ENCODE measurements at regions not wholly inside any gene's neighbourhood (a gene's known extent, or its start where the extent isn't known, plus 50 kb on each side); places are given as distances from the start of the nearest gene placed in this dataset.

DNA sequence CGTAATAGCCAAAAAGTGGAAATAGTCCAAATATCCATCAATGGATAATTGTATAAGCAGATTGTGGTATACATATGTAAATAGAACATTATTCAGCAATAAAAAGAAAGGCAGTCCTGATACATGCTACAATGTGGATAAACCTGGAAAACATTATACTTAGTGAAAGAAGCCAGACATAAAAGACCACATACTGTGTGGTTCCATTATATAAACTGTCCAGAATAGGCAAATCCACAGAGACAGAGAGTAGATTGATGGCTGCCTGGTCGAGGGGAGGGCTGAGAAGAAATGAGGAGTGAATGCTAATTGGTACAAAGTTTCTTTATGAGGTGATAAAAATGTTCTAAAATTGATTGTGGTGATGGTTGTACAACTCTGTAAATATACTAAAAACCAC, 397.4 kb upstream of the RPS6KA3 start:
- TF ChIP-seq, protein P1, sequence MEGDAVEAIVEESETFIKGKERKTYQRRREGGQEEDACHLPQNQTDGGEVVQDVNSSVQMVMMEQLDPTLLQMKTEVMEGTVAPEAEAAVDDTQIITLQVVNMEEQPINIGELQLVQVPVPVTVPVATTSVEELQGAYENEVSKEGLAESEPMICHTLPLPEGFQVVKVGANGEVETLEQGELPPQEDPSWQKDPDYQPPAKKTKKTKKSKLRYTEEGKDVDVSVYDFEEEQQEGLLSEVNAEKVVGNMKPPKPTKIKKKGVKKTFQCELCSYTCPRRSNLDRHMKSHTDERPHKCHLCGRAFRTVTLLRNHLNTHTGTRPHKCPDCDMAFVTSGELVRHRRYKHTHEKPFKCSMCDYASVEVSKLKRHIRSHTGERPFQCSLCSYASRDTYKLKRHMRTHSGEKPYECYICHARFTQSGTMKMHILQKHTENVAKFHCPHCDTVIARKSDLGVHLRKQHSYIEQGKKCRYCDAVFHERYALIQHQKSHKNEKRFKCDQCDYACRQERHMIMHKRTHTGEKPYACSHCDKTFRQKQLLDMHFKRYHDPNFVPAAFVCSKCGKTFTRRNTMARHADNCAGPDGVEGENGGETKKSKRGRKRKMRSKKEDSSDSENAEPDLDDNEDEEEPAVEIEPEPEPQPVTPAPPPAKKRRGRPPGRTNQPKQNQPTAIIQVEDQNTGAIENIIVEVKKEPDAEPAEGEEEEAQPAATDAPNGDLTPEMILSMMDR (IDR thresholded peaks at IDR 0.05; ENCODE audit: borderline replicate concordance, control extremely low read depth, extremely low read depth, insufficient read depth, missing control alignments): no peak
- no peak for DNase-seq (ENCODE audit: low spot score)
- in situ Hi-C loops (cut with MboI; ENCODE audit: low sequenced_read_pairs, unreplicated experiment): no loop called here

DNA sequence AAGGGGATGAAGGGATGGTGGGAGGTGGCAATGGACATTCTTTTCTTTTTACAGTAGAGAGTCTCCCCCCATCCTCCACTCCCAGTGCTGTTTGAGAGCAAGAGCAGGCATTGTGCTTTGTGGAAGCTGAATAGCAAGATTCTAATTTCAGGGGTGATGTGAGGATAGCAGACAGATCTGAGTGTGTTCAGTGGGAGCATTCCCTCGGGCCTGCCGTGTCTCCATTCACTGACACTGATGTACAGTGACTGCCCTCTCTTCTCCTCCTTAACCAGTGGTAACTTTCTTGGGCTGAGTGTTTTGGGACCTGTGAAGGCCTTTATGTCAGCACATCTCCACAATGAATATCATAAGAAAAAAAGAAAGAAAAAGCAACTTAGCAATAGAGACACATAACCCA, 396.6 kb upstream of the RPS6KA3 start:
- in situ Hi-C loops (cut with MboI; ENCODE audit: low sequenced_read_pairs, unreplicated experiment): no loop called here
- no peak for DNase-seq (ENCODE audit: low spot score)
- TF ChIP-seq, protein P1 (IDR thresholded peaks at IDR 0.05; ENCODE audit: borderline replicate concordance, control extremely low read depth, extremely low read depth, insufficient read depth, missing control alignments): no peak

DNA sequence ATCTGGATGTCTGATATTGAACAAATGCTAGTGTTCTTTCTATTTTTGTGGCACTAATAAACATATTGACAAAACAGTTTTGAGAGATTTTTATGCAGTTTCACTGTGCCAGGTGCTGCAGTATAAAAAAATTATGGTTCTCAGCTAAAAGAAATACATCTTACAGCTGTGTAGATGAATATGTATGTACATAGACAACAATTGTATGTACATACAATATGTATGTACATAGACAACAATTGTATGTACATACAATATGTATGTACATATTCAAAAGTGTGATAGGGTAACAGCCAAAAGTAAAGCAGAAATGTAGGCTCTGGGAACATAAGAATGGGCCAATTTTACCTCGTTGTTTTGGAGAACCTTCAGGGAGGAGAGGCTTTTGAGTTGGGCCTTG, 390.0 kb upstream of the RPS6KA3 start:
- in situ Hi-C loops (cut with MboI; ENCODE audit: low sequenced_read_pairs, unreplicated experiment): no loop called here
- no peak for DNase-seq (ENCODE audit: low spot score)
- TF ChIP-seq, protein P1 (IDR thresholded peaks at IDR 0.05; ENCODE audit: borderline replicate concordance, control extremely low read depth, extremely low read depth, insufficient read depth, missing control alignments): no peak

DNA sequence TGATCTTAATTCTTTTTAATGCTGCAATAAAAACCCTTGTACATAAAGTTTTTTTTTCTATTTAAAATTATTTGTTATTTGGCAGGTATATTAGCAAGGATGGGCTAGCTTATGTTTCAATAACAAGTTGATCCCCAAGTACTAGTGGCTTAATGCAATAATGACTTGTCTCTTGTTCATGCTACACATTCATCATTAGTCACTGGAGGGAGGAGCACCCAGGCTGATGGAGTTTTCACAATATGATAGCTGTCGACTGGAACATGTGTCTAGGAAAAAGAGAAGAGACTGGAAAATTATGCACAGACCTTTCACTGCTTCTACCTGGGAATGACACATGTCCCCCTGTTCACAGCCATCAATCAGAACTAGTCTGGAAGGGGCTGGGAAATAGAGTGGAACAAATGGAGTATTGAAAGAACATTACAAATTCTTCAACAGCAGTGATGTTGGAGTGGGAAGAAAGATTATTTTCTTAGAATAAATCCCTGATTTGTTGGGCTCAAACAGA, 387.9 kb upstream of the RPS6KA3 start:
- TF ChIP-seq, protein P1 (IDR thresholded peaks at IDR 0.05; ENCODE audit: borderline replicate concordance, control extremely low read depth, extremely low read depth, insufficient read depth, missing control alignments): no peak
- in situ Hi-C loops (cut with MboI; ENCODE audit: low sequenced_read_pairs, unreplicated experiment): no loop called here
- DNase-seq (ENCODE audit: low spot score): no peak

DNA sequence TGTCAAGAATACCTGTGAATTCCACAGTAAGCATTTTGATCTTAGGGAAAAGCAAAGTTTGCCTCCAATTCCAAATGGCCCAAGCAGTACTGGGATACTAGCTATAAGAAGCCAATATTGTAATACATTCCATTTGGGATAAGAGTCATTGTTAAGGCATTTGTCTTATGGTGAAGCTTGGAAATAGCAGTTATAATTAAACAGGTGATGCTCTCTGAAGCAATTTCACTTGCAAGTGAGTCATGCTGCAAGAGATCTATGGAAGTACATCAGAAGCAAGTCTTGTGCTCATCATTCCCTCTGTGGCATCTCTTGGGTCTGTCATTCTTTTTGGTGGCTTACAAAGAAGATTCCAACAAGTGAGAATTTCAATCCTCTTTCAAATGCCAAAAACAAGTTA, 386.4 kb upstream of the RPS6KA3 start:
- DNase-seq (ENCODE audit: low spot score): no peak
- TF ChIP-seq, protein P1 (IDR thresholded peaks at IDR 0.05; ENCODE audit: borderline replicate concordance, control extremely low read depth, extremely low read depth, insufficient read depth, missing control alignments): no peak
- in situ Hi-C loops (cut with MboI; ENCODE audit: low sequenced_read_pairs, unreplicated experiment): no loop called here

DNA sequence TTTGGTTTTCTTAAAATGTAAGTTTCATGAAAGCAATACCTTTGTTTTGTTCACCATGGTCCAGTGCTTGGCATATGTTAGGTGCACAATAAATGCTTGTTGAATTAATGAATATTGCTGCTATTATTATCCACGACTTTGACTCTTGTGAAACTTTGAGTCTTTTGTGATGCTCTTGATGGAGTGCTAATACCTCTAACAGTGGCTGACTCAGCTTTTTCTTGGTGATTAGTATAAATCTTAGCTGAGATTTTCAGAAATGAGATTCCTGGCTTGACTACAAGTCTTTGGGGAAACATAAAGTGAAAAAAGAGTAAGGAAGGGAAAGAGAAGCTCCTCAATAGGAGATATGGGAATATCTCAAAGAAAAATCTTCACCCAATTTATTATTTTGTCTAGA, 375.2 kb upstream of the RPS6KA3 start:
- TF ChIP-seq, protein P1 (IDR thresholded peaks at IDR 0.05; ENCODE audit: borderline replicate concordance, control extremely low read depth, extremely low read depth, insufficient read depth, missing control alignments): no peak
- DNase-seq (ENCODE audit: low spot score): no peak
- in situ Hi-C loops (cut with MboI; ENCODE audit: low sequenced_read_pairs, unreplicated experiment): no loop called here

DNA sequence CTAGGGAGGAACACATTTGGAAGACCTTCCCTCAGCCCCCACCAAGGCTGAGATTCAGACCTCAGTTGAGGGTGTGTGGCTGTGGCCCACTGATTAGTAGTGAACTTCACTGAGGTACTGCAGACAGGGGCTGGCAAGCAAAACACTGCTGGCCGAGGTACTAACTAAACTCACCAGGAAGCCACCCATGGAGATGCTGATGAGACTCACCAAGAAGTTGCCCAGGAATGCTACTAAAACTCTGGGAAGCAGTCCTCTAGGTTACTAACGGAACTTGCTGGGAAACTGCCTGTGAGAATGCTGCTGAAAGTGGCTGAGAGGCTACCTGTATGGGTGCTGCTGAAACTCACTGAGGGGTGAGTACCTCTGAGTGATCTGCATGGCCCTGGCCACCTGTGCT, 372.4 kb upstream of the RPS6KA3 start:
- TF ChIP-seq, protein P1 (IDR thresholded peaks at IDR 0.05; ENCODE audit: borderline replicate concordance, control extremely low read depth, extremely low read depth, insufficient read depth, missing control alignments): no peak
- in situ Hi-C loops (cut with MboI; ENCODE audit: low sequenced_read_pairs, unreplicated experiment): no loop called here
- no peak for DNase-seq (ENCODE audit: low spot score)
